ENCODE measurements at regions not wholly inside any gene's neighbourhood (a gene's known extent, or its start where the extent isn't known, plus 50 kb on each side); places are given as distances from the start of the nearest gene placed in this dataset.

GRCh38 chr1:50343323-50343722, 79.9 kb downstream of the DMRTA2 start:
- no peak for TF ChIP-seq CTCF (IDR thresholded peaks at IDR 0.05; ENCODE audit: insufficient read depth, low read length)
- no peak for TF ChIP-seq POLR2AphosphoS5 (IDR thresholded peaks at IDR 0.05; ENCODE audit: low read depth)
- no peak for TF ChIP-seq REST (IDR thresholded peaks at IDR 0.05; ENCODE audit: insufficient replicate concordance, low read depth)
- no peak for TF ChIP-seq SPI1 (IDR thresholded peaks at IDR 0.05; ENCODE audit: borderline replicate concordance, low read depth)
- no peak for TF ChIP-seq GABPA (IDR thresholded peaks at IDR 0.05; ENCODE audit: low read depth)
